Large intestine (tissue), 3 donors: ENCODE measurements at regions not wholly inside any gene's neighbourhood (a gene's known extent, or its start where the extent isn't known, plus 50 kb on each side); places are given as distances from the start of the nearest gene placed in this dataset.
"Not testable (repeated sequence)": the region's sequence is repeated elsewhere in the genome, so short reads cannot be mapped to it uniquely, and the experiment has no call there.

Experiments used
- DNase-seq, 2 donors: peaks; one replicate each; pipeline versions ENCODE4 v3.0.0 to v3.0.0-alpha.2; 2013
- H3K27ac ChIP-seq: one replicate; pipeline ENCODE4 v1.5.1; 2013; ENCODE audit warnings: low read length
- H3K27me3 ChIP-seq: 2 replicates; pipeline ENCODE4 v1.6.1; 2013; ENCODE audit warnings: low read length; ENCODE audit not compliant: control insufficient read depth, insufficient read depth
- H3K36me3 ChIP-seq: 2 replicates; pipeline ENCODE4 v1.6.1; 2013; ENCODE audit warnings: low read length; ENCODE audit not compliant: control insufficient read depth, insufficient read depth
- H3K4me1 ChIP-seq: one replicate; pipeline ENCODE4 v1.6.1; 2013; ENCODE audit warnings: low read length; ENCODE audit not compliant: control insufficient read depth, insufficient read depth
- H3K4me3 ChIP-seq: one replicate; pipeline ENCODE4 v1.5.1; 2013; ENCODE audit warnings: low read length
- H3K9me3 ChIP-seq: one replicate; pipeline ENCODE4 v1.6.1; 2013; ENCODE audit warnings: mild to moderate bottlenecking, low read depth, low read length, moderate library complexity; ENCODE audit not compliant: control insufficient read depth
- WGBS: methylation state at CpG from one replicate; pipeline ENCODE4 v1.1.5; 2013; ENCODE audit warnings: low lambda C conversion rate; ENCODE audit not compliant: insufficient coverage; 5-methylcytosine and 5-hydroxymethylcytosine counted together

- Histone ChIP-seq H3K4me3 (no peak overlapping the region), H3K4me1 (peaks cover 13% of the 10 kb centered on the region), H3K27ac (no peak overlapping the region), H3K9me3 (no peaks in the 10 kb centered on the region), H3K27me3 (no peaks in the 10 kb centered on the region), H3K36me3 (no peaks in the 10 kb centered on the region)
- 92% methylated on average over 2 of the region's 5 CpGs for WGBS
- DNase-seq, result no peak
Measured at GRCh38 chr10:29730458-29730857, 95.7 kb upstream of the SVIL start.

DNA sequence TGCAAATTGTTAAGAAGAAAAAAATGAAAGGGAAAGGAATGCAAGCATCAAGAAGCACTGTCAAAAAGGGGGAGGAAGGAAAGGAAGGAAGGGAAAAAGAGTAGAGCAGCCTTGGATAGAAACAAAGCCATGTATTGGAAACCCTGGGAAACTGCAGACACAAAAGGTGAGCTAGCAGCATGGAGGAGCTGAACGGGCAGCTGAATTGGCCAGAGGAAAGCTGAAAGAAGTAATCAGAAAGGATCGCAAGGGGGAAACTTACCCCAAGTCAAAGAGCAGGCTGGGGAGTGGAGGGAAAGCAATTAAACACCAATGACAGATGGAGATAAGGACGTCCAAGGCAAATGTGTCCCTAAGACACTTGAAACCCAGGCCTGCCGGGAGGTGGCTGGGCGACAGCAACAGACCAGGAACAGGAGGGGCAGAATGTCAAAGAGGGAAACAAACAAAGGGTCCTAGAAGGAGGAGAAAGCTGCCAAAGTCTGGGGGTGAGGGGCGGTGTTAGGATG is 93.8 kb upstream of the SVIL start:
- WGBS, result 33% methylated on average over 3 of the region's 6 CpGs
- DNase-seq, result no peak
- no peaks in the 10 kb centered on the region for H3K27me3 ChIP-seq
- H3K4me3 ChIP-seq, result no peak overlapping the region
- H3K27ac ChIP-seq, result no peak overlapping the region
- no peaks in the 10 kb centered on the region for H3K9me3 ChIP-seq
- H3K4me1 ChIP-seq, result peaks cover 9% of the 10 kb centered on the region
- H3K36me3 ChIP-seq, result no peaks in the 10 kb centered on the region

DNA sequence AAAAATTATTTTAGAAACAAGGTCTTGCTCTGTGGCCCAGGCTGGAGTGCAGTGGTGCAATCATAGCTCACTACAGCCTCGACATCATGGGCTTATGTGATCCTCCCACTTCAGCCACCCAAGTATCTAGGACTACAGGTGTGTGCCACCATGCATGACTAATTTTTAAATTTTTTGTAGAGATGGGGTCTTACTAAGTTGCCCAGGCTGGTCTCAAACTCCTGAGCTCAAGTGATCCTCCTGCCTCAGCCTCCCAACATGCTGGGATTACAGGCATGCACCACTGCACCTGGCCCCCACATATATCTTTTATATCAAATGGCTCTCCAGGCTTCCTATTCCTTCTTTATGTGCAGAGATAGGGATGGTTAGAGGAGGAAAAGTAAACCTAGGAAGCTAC is 91.2 kb upstream of the SVIL start:
- not testable (repeated sequence) for H3K4me1 ChIP-seq, H3K9me3 ChIP-seq, H3K36me3 ChIP-seq, H3K4me3 ChIP-seq, DNase-seq, H3K27ac ChIP-seq, H3K27me3 ChIP-seq
- no CpG with 5 or more reads among the region's 1 CpG for WGBS

DNA sequence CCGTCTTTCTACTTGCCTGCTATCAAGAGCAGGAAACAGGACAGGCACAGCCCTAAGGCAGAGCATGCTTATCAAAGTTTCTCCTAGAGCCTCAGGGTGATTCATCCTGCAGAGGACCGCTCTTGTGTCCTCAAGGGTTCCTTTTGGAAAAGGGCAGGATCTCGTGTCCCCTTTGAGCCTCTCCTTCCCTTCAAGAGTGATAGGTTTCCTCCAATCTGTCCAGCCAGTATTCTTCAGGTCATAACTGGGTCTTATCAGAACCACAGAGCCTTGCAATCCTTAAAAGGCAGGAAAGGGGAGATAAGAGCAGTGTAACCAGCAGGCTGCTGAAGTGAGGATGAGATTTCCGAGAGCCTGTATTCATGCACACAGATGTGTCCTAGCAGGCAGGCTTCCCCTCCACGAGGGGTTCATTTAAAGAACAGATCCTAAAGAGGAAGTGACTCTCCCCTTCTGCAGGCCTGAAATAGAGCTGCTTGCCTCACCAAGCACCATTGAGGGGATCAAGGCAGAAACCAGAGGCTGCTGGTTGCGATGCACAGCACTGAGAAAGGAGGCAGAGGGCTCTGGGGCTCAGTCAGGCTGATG is 90.5 kb upstream of the SVIL start:
- no CpG with 5 or more reads among the region's 6 CpGs for WGBS
- no peak overlapping the region for H3K4me3 ChIP-seq
- peak overlapping the region; percentile 19 for H3K27ac ChIP-seq
- no peaks in the 10 kb centered on the region for H3K36me3 ChIP-seq
- H3K4me1 ChIP-seq, result peaks cover 9% of the 10 kb centered on the region
- H3K27me3 ChIP-seq, result no peaks in the 10 kb centered on the region
- DNase-seq, result peak; percentile 44 to 73
- peaks cover 5% of the 10 kb centered on the region for H3K9me3 ChIP-seq

- DNase-seq, result no peak
- Histone ChIP-seq H3K9me3 (peaks cover 15% of the 10 kb centered on the region), H3K36me3 (no peaks in the 10 kb centered on the region), H3K4me1 (peaks cover 9% of the 10 kb centered on the region), H3K27ac (no peak overlapping the region), H3K27me3 (no peaks in the 10 kb centered on the region), H3K4me3 (no peak overlapping the region)
- WGBS, result 100% methylated on average over 1 of the region's 2 CpGs
Measured at GRCh38 chr10:29723726-29724125, 89.0 kb upstream of the SVIL start.

GRCh38 chr10:29722777-29723176 is 88.0 kb upstream of the SVIL start:
- WGBS, result 60% methylated on average over 1 of the region's 4 CpGs
- H3K4me3 ChIP-seq, result no peak overlapping the region
- H3K27ac ChIP-seq, result no peak overlapping the region
- DNase-seq, result no peak
- no peaks in the 10 kb centered on the region for H3K27me3 ChIP-seq
- H3K36me3 ChIP-seq, result no peaks in the 10 kb centered on the region
- peaks cover 20% of the 10 kb centered on the region for H3K9me3 ChIP-seq
- peaks cover 9% of the 10 kb centered on the region for H3K4me1 ChIP-seq

- peaks cover 20% of the 10 kb centered on the region for H3K9me3 ChIP-seq
- H3K4me1 ChIP-seq, result peaks cover 3% of the 10 kb centered on the region
Measured at GRCh38 chr10:29720149-29720548, 85.4 kb upstream of the SVIL start.

GRCh38 chr10:29719281-29719675 is 84.5 kb upstream of the SVIL start:
- H3K4me1 ChIP-seq, result no peaks in the 10 kb centered on the region
- 83% methylated on average over 2 of the region's 4 CpGs for WGBS
- no peak overlapping the region for H3K4me3 ChIP-seq
- H3K27me3 ChIP-seq, result no peaks in the 10 kb centered on the region
- peaks cover 20% of the 10 kb centered on the region for H3K9me3 ChIP-seq
- H3K36me3 ChIP-seq, result no peaks in the 10 kb centered on the region
- H3K27ac ChIP-seq, result no peak overlapping the region
- no peak for DNase-seq

More at GRCh38 chr10:29720149-29720548, 85.4 kb upstream of the SVIL start:
- Histone ChIP-seq H3K27ac (no peak overlapping the region), H3K27me3 (no peaks in the 10 kb centered on the region), H3K4me3 (no peak overlapping the region), H3K36me3 (no peaks in the 10 kb centered on the region)
- DNase-seq, result no peak

- Histone ChIP-seq H3K4me3 (no peak overlapping the region), H3K9me3 (peaks cover 15% of the 10 kb centered on the region), H3K27ac (no peak overlapping the region), H3K4me1 (no peaks in the 10 kb centered on the region), H3K27me3 (no peaks in the 10 kb centered on the region), H3K36me3 (peaks cover 4% of the 10 kb centered on the region)
- no peak for DNase-seq
- WGBS, result 80% methylated on average over 1 of the region's 2 CpGs
Measured at GRCh38 chr10:29715296-29715695, 80.5 kb upstream of the SVIL start.

- Histone ChIP-seq H3K4me3 (no peak overlapping the region), H3K27ac (no peak overlapping the region)
- 100% methylated on average over 2 of the region's 9 CpGs for WGBS
Measured at GRCh38 chr10:29714096-29714874, 79.5 kb upstream of the SVIL start.

DNA sequence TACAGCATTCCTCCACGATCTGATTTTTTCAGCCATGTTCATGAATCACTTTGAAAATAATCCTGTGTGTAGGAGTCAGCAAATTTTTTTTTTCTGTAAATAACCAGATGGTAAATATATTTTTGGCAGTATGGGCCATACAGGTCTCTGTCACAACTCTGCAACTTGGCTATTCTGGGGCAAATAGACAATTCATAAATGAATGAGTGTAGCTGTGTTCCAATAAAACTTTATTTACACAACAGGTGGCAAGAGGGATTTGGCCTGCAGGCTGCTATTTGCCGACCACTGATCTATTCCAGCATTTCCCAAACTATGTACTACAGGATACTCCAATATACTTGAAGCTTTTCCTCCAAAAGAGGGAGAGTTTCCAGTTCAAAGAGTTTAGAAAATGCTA is 78.7 kb upstream of the SVIL start:
- no peak overlapping the region for H3K27ac ChIP-seq
- H3K4me1 ChIP-seq, result no peaks in the 10 kb centered on the region
- peaks cover 6% of the 10 kb centered on the region for H3K36me3 ChIP-seq
- H3K4me3 ChIP-seq, result no peak overlapping the region
- H3K9me3 ChIP-seq, result peaks cover 4% of the 10 kb centered on the region
- no CpG with 5 or more reads among the region's 2 CpGs for WGBS
- H3K27me3 ChIP-seq, result no peaks in the 10 kb centered on the region
- no peak for DNase-seq

More at GRCh38 chr10:29714096-29714874, 79.5 kb upstream of the SVIL start:
- Histone ChIP-seq H3K36me3 (peaks cover 5% of the 10 kb centered on the region), H3K27me3 (no peaks in the 10 kb centered on the region), H3K9me3 (peaks cover 9% of the 10 kb centered on the region), H3K4me1 (no peaks in the 10 kb centered on the region)
- DNase-seq, result no peak
